Right lobe of liver (tissue), 4 donors: ENCODE measurements at regions not wholly inside any gene's neighbourhood (a gene's known extent, or its start where the extent isn't known, plus 50 kb on each side); places are given as distances from the start of the nearest gene placed in this dataset.
"Not testable (repeated sequence)": the region's sequence is repeated elsewhere in the genome, so short reads cannot be mapped to it uniquely, and the experiment has no call there.

Source experiments
- POLR2A ChIP-seq: fragments of 450-650 bp; IDR thresholded peaks from one replicate; pipeline ENCODE4 v1.6.1; 2017; ENCODE audit warnings: antibody characterized with exemption, mild to moderate bottlenecking
- TF ChIP-seq, protein P1 (sequence below), 4 donors: fragments of 200-600 bp in 3 of 4; fragments of 450-650 bp in 1 of 4; IDR thresholded peaks; one replicate each; pipeline versions ENCODE4 v1.5.1 to v1.8.0; 2016 to 2022; ENCODE audit warnings: antibody characterized with exemption in 4 of 4, mild to moderate bottlenecking in 2 of 4
- donor health status: DM: no; HTN: no; CAD: no.
- donor health status: DM: no; HTN: no; CAD: no.
- donor health status: DM: no; HTN: yes; CAD: no.

DNA sequence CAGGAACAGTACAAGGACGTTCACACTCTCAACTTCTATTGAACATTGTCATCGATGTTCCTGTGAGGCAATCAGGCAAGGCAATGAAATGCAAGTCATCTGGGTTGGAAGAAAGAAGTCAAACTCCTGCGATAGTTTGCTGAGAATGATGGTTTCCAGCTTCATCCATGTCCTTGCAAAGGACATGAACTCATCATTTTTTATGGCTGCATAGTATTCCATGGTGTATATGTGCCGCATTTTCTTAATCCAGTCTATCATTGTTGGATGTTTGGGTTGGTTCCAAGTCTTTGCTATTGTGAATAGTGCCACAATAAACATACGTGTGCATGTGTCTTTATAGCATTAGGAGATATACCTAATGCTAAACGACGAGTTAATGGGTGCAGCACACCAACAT, 180.0 kb downstream of the RTP5 start:
- TF ChIP-seq, protein P1, sequence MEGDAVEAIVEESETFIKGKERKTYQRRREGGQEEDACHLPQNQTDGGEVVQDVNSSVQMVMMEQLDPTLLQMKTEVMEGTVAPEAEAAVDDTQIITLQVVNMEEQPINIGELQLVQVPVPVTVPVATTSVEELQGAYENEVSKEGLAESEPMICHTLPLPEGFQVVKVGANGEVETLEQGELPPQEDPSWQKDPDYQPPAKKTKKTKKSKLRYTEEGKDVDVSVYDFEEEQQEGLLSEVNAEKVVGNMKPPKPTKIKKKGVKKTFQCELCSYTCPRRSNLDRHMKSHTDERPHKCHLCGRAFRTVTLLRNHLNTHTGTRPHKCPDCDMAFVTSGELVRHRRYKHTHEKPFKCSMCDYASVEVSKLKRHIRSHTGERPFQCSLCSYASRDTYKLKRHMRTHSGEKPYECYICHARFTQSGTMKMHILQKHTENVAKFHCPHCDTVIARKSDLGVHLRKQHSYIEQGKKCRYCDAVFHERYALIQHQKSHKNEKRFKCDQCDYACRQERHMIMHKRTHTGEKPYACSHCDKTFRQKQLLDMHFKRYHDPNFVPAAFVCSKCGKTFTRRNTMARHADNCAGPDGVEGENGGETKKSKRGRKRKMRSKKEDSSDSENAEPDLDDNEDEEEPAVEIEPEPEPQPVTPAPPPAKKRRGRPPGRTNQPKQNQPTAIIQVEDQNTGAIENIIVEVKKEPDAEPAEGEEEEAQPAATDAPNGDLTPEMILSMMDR (IDR thresholded peaks at IDR 0.05): not testable (repeated sequence)
- TF ChIP-seq POLR2A: not testable (repeated sequence)
